ENCODE measurements at regions not wholly inside any gene's neighbourhood (a gene's known extent, or its start where the extent isn't known, plus 50 kb on each side); places are given as distances from the start of the nearest gene placed in this dataset.
"Not testable (repeated sequence)": the region's sequence is repeated elsewhere in the genome, so short reads cannot be mapped to it uniquely, and the experiment has no call there.

- TF ChIP-seq, protein P1, sequence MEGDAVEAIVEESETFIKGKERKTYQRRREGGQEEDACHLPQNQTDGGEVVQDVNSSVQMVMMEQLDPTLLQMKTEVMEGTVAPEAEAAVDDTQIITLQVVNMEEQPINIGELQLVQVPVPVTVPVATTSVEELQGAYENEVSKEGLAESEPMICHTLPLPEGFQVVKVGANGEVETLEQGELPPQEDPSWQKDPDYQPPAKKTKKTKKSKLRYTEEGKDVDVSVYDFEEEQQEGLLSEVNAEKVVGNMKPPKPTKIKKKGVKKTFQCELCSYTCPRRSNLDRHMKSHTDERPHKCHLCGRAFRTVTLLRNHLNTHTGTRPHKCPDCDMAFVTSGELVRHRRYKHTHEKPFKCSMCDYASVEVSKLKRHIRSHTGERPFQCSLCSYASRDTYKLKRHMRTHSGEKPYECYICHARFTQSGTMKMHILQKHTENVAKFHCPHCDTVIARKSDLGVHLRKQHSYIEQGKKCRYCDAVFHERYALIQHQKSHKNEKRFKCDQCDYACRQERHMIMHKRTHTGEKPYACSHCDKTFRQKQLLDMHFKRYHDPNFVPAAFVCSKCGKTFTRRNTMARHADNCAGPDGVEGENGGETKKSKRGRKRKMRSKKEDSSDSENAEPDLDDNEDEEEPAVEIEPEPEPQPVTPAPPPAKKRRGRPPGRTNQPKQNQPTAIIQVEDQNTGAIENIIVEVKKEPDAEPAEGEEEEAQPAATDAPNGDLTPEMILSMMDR (conservative IDR thresholded peaks at IDR 0.05; ENCODE audit: low read length): no peak
These were observed 54.8 kb downstream of the SIPA1L2 start for GRCh38 chr1:232574889-232575762.

DNA sequence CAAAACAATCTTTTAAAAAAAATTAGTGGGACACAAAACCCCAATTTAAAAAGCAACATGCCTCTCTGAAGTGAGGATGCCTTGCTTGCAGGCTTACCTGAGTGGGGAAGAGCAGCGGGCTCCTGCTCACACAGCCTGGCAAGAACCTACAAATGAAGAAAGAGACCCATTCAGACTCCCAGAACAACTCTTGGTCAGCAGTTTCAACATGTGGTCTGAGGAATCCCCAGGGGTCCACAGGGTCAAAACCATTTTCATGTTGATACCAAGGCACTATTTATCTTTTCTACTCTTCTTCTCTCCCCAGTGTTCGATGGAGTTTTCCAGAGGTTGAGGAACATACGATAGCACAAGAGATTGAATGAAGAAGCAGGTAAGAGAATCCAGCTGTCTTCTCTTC, 55.9 kb downstream of the SIPA1L2 start:
- no peak for DNase-seq (ENCODE audit: low read depth)
- no peak overlapping the region for H3K4me3 ChIP-seq (ENCODE audit: low read length)
- TF ChIP-seq, protein P1 (conservative IDR thresholded peaks at IDR 0.05; ENCODE audit: low read length): no peak

More at GRCh38 chr1:232574889-232575762, 54.8 kb downstream of the SIPA1L2 start:
- no peak overlapping the region for H3K4me3 ChIP-seq (ENCODE audit: low read length)
- DNase-seq (ENCODE audit: low read depth): no peak

- TF ChIP-seq, protein P1 (conservative IDR thresholded peaks at IDR 0.05; ENCODE audit: low read length): no peak
- no peak for DNase-seq (ENCODE audit: low read depth)
These were observed 58.4 kb downstream of the SIPA1L2 start for GRCh38 chr1:232571523-232571922.

DNA sequence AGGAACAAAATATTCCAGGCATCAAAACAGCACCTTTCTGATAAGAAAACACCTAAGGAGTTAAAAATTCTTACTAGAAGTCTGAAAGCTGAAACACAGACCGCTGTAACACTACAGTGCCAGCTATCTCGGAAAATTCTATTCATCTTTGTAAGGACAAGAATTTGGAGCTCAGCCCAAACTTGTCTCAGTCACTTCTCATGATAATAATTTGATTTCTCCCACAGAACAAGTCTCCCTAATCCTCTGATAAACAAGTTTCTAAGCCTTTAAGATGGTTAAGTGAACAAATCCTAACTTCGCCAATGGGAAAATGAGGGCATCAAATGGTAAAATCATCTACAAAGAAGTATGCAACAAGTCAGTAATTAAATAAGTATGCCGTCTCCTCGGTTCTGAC, 59.9 kb downstream of the SIPA1L2 start:
- H3K4me3 ChIP-seq (ENCODE audit: low read length): no peak overlapping the region
- TF ChIP-seq, protein P1 (conservative IDR thresholded peaks at IDR 0.05; ENCODE audit: low read length): no peak
- no peak for DNase-seq (ENCODE audit: low read depth)

More at GRCh38 chr1:232571523-232571922, 58.4 kb downstream of the SIPA1L2 start:
- no peak overlapping the region for H3K4me3 ChIP-seq (ENCODE audit: low read length)

DNA sequence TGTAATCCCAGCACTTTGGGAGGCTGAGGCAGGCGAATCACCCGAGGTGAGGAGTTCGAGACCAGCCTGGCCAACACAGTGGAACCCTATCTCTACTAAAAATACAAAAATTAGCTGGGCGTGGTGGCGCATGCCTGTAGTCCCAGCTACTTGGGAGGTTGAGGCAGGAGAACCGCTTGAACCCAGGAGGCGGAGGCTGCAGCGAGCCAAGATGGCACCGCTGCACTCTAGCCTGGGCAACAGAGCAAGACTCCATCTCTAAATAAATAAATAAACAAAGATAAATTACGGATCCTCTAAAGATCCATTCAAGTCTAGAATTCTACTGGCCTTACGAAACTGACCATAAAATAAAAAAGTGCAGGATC, 60.4 kb downstream of the SIPA1L2 start:
- H3K4me3 ChIP-seq (ENCODE audit: low read length); DNase-seq (ENCODE audit: low read depth): not testable (repeated sequence)

DNA sequence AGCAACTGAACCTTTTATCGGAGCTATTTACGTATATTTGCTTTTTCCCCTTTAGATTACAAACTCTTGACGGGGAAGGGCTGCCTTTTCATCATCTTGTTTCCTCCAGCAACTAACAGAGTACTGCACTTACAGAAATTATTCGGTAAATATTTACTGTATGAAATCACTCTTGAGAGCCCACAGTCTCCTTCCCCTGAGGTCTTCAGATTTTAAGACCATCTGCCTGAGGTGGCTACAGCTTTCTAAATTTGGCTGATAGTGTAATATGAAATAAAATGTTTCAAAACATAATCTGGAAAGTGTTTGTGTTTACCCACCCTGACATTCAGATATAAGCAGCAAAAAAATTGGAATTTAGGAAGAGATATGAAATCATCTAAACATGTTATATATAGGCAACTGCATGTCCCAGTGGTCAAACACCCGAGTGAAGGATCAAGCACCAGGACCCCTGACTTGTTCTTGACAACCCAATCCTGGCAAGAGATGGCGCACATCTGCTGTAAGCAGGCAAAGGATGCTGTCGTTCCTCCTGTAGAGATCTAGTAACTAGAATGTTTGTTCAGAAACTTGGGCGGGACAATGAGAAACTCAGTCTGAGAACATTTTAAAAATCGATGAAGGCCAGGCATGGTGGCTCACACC, 60.9 kb downstream of the SIPA1L2 start:
- TF ChIP-seq, protein P1 (conservative IDR thresholded peaks at IDR 0.05; ENCODE audit: low read length): no peak
- H3K4me3 ChIP-seq (ENCODE audit: low read length): no peak overlapping the region
- no peak for DNase-seq (ENCODE audit: low read depth)

DNA sequence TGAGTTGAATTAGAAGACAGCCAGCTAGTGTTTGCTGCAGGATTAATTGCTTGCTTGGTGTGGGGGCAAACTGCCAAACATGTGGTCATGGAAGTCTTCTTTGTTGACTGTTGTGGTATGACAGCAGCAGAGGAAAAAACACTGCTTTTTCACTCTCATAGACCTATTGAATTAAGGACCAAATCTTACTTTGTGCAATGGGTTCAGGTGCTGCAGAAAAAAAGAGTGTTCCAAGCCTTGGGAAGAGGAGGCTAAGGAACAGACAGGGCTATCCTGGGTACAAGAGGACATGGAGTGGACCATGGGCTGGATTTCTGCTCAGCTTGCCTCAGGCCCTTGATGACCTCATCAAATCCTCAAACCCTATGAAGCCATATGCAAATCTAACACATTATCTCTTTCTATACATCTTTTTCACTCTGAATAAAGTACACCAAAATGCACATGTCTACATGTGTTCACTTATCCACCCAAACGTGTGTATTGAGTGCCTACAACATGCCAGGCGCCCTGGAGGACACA, 61.5 kb downstream of the SIPA1L2 start:
- DNase-seq (ENCODE audit: low read depth): peak; percentile 44
- TF ChIP-seq, protein P1 (conservative IDR thresholded peaks at IDR 0.05; ENCODE audit: low read length): no peak
- H3K4me3 ChIP-seq (ENCODE audit: low read length): no peak overlapping the region
